DND-41 (cell line): ENCODE measurements at regions not wholly inside any gene's neighbourhood (a gene's known extent, or its start where the extent isn't known, plus 50 kb on each side); places are given as distances from the start of the nearest gene placed in this dataset.

ENCODE experiments used
- ATAC-seq: fragments of 200-7000 bp; cut with Tn5 transposase; 3 replicates; pipeline ENCODE4 v1.9.1; 2021; ENCODE audit warnings: low read depth; ENCODE audit not compliant: insufficient read depth
- DNase-seq: peaks from one replicate; pipeline ENCODE4 v3.0.0-alpha.2; 2020
- H2AFZ ChIP-seq: 2 replicates; pipeline ENCODE4 v1.6.0; 2012; ENCODE audit warnings: low read depth, low read length
- H3K27ac ChIP-seq: 2 replicates; pipeline ENCODE4 v1.5.1; 2012; ENCODE audit warnings: low read length, inconsistent platforms
- H3K27me3 ChIP-seq: fragments of 200-600 bp; sonication (generic); 2 replicates; pipeline ENCODE4 v1.6.0; 2012; ENCODE audit warnings: low read length, mild to moderate bottlenecking, inconsistent platforms; ENCODE audit not compliant: insufficient read depth, poor library complexity
- H3K36me3 ChIP-seq: 2 replicates; pipeline ENCODE4 v1.5.1; 2012; ENCODE audit warnings: low read length, inconsistent platforms; ENCODE audit not compliant: insufficient read depth
- H3K4me1 ChIP-seq: 2 replicates; pipeline ENCODE4 v1.5.1; 2012; ENCODE audit warnings: mild to moderate bottlenecking, low read length; ENCODE audit not compliant: insufficient read depth
- H3K4me2 ChIP-seq: 2 replicates; pipeline ENCODE4 v1.6.0; 2012; ENCODE audit warnings: mild to moderate bottlenecking, moderate library complexity, low read length, inconsistent platforms; ENCODE audit not compliant: insufficient read depth
- H3K4me3 ChIP-seq, 2 experiments: fragments of 200-600 bp in 1 of 2; shearing (Covaris generic) in 1 of 2; 2 replicates each; pipeline ENCODE4 v1.5.1; 2012 to 2016; ENCODE audit warnings: inconsistent platforms in 2 of 2, low read length in 2 of 2, mild to moderate bottlenecking in 2 of 2, low read depth in 1 of 2, moderate library complexity in 1 of 2
- H3K79me2 ChIP-seq: 2 replicates; pipeline ENCODE4 v1.6.0; 2012; ENCODE audit warnings: low read length, inconsistent platforms; ENCODE audit not compliant: insufficient read depth
- H3K9ac ChIP-seq: 2 replicates; pipeline ENCODE4 v1.6.0; 2012; ENCODE audit warnings: low read depth, mild to moderate bottlenecking, inconsistent platforms, low read length, moderate library complexity
- H3K9me3 ChIP-seq: 2 replicates; pipeline ENCODE4 v1.5.1; 2012; ENCODE audit warnings: low read length, moderate library complexity, mild to moderate bottlenecking, inconsistent platforms; ENCODE audit not compliant: insufficient read depth, severe bottlenecking
- H4K20me1 ChIP-seq: 2 replicates; pipeline ENCODE4 v1.6.0; 2012; ENCODE audit warnings: low read length; ENCODE audit not compliant: insufficient read depth
- CTCF ChIP-seq: IDR thresholded peaks from 2 replicates; pipeline ENCODE4 v1.5.1; 2012; ENCODE audit warnings: borderline replicate concordance, low read length, moderate library complexity, mild to moderate bottlenecking; ENCODE audit not compliant: poor library complexity, severe bottlenecking; ENCODE audit errors: extremely low read depth
- EZH2 ChIP-seq: IDR thresholded peaks from 3 replicates; pipeline ENCODE4 v1.6.1; 2012; ENCODE audit warnings: borderline replicate concordance, low read depth, mild to moderate bottlenecking, moderate library complexity, low read length, inconsistent platforms; ENCODE audit not compliant: severe bottlenecking

DNA sequence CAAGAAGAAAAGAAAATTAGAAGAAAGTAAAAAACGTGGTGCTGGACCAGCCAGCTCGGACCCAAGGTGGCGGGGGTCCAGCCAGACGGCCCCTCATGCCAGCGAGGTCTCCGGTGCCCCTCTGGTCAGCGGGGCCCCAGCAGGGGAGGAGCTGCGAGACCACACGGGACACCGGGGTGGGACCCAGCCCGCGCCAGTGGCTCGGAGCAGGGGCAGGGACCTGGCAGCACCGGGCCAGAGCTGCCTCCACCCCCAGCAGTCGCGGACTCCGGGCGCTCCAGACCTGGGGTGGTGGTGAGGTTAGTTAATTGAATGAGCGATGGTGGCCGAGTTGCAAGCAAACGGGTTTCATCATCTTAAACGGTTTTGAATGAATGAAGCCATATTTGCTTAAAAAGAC is 289.9 kb upstream of the MC4R start:
- Histone ChIP-seq H3K27me3 (no peaks in the 10 kb centered on the region), H3K4me1 (no peaks in the 10 kb centered on the region), H3K4me3 (no peak overlapping the region), H3K9ac (no peak overlapping the region), H3K9me3 (no peaks in the 10 kb centered on the region), H3K79me2 (no peaks in the 10 kb centered on the region), H3K36me3 (no peaks in the 10 kb centered on the region), H3K4me2 (no peak overlapping the region), H3K27ac (no peak overlapping the region), H4K20me1 (no peaks in the 10 kb centered on the region), H2AFZ (no peak overlapping the region)
- TF ChIP-seq EZH2, result no peak
- TF ChIP-seq CTCF, result no peak
- ATAC-seq (no peak), DNase-seq (no peak)

GRCh38 chr18:60663060-60663989 is 290.8 kb upstream of the MC4R start:
- DNase-seq (no peak), ATAC-seq (no peak)
- no peaks in the 10 kb centered on the region for H3K4me1 ChIP-seq
- H3K9ac ChIP-seq, result no peak overlapping the region
- no peak overlapping the region for H3K4me3 ChIP-seq
- no peaks in the 10 kb centered on the region for H3K9me3 ChIP-seq
- TF ChIP-seq EZH2 (no peak), CTCF (no peak)
- no peaks in the 10 kb centered on the region for H4K20me1 ChIP-seq
- H3K79me2 ChIP-seq, result no peaks in the 10 kb centered on the region
- no peaks in the 10 kb centered on the region for H3K36me3 ChIP-seq
- no peak overlapping the region for H2AFZ ChIP-seq
- no peaks in the 10 kb centered on the region for H3K27me3 ChIP-seq
- no peak overlapping the region for H3K4me2 ChIP-seq
- no peak overlapping the region for H3K27ac ChIP-seq

- Histone ChIP-seq H3K79me2 (no peaks in the 10 kb centered on the region), H3K4me3 (no peak overlapping the region), H3K9ac (no peak overlapping the region), H4K20me1 (no peaks in the 10 kb centered on the region), H3K4me2 (no peak overlapping the region), H3K36me3 (no peaks in the 10 kb centered on the region), H3K4me1 (no peaks in the 10 kb centered on the region), H3K27me3 (no peaks in the 10 kb centered on the region), H2AFZ (no peak overlapping the region), H3K9me3 (no peaks in the 10 kb centered on the region), H3K27ac (no peak overlapping the region)
- DNase-seq (no peak), ATAC-seq (no peak)
- TF ChIP-seq EZH2, result no peak
- no peak for TF ChIP-seq CTCF
Observed at GRCh38 chr18:60664736-60665135, 292.2 kb upstream of the MC4R start.
